GM04503 (cell line): ENCODE measurements at regions not wholly inside any gene's neighbourhood (a gene's known extent, or its start where the extent isn't known, plus 50 kb on each side); places are given as distances from the start of the nearest gene placed in this dataset.

ENCODE experiments used
- DNase-seq: peaks from one replicate; pipeline ENCODE4 v3.0.0-alpha.2; 2012; ENCODE audit warnings: low read depth

DNA sequence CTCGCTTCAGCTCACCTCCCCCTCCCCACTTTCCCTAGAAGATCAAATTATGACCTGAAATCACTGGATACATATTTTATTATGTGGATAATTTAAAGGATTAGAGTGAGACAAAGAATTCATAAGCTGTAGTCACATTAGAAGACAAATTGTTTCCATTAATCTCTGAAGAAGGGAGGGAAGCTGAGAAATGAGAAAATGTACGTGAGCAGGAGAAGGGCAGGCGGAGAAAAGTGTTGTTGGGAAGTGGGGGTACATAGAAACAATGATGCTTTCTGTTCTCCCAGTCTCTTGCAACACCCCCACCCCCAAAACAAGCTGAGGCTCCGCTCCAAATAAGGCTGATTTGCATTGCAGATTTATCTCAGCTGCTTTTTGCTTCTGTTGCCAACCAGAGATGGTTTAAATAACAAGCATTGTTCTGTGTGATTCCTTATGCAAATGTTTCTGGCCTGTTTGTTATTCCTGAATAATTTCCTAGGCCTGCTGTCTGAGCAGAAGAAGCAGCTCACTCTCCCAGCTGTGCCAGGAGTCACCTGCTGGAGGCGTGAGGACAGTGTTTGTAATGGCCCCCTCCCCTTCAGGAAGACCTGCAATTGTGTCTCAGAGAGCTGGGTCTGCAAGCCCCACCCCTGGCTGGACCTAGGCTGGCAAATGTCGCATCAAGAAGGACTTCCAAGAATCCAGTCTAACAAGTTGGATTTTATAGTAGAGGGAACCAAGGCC lies 121.8 kb upstream of the TNR start:
- DNase-seq = no peak

GRCh38 chr1:175864625-175865024 lies 121.2 kb upstream of the TNR start:
- DNase-seq = no peak

GRCh38 chr1:175864183-175864582 lies 120.8 kb upstream of the TNR start:
- DNase-seq = no peak

DNA sequence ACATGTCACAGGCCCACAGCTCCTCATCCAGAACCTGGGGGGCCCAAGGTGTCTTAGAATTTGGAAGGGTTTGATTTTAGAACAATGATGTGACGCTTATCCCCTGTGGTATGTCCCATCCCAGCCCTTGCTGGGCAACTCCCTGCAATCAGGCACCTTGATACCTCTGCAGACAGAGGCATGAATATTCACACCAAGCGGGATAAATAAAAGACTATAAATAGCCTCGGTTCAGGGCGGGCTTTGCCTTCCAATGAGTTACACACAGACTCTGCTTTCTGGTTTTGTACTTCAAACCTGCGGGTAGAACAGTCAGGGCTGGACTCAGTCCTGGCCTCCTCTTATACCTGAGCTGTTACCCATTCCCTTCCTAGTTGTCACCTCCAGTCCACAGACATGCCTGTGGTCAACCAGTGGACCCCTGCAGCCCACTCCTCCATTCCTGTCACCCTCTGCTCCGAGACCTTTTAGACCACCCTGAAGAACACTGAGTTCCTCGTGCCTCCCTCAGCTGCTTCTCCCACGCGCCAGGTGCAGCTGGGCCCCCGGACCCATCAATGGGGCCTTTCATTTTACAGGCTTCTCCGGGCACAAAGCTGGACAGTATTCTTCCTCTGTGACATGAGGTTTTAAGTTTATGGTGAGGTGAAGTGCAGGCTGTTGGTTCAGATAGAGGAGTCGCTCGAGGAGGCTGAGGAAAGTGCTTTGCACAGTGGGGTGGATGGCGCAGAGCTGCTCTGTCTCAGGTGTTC lies 120.1 kb upstream of the TNR start:
- DNase-seq = no peak

- DNase-seq = no peak
Measured at GRCh38 chr1:175862408-175862807, 119.0 kb upstream of the TNR start.

DNA sequence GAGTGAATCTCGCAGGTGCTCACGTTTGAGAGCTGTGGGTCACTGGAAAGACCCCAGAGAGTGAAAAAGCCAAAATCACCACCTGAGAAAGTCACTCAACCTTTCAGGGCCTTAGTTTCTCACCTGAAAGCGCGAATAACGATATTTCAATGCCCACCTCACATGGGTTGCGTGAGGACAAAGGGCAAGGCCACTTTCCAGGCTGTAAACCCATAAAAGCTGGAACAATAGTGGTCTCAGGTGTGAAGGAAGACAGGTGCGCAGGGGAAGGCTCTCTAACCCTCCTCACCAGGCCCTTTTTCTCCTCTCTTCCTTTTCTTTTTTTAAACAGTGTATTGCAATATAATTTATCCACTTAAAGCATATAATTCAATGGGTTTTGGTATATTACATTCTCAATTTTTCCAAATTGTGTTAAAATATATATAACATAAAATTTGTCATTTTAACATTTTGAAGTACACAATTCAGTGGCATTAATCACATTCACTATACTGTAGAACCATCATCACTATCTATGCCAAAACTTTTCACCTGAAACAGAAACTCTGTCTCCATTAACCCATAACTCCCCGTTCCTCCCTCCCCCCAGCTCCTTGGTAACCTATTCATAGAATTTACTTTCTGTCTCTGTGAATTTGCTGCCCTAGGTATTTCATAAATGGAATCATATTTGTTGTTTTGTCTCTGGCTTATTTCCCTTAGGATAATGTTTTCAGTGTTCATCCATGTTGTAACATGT lies 118.4 kb upstream of the TNR start:
- no peak for DNase-seq

GRCh38 chr1:175857756-175858155 lies 114.4 kb upstream of the TNR start:
- DNase-seq = no peak

- DNase-seq = no peak
Measured at GRCh38 chr1:175853681-175854080, 110.3 kb upstream of the TNR start.

- DNase-seq = no peak
Measured at GRCh38 chr1:175851749-175852148, 108.4 kb upstream of the TNR start.

DNA sequence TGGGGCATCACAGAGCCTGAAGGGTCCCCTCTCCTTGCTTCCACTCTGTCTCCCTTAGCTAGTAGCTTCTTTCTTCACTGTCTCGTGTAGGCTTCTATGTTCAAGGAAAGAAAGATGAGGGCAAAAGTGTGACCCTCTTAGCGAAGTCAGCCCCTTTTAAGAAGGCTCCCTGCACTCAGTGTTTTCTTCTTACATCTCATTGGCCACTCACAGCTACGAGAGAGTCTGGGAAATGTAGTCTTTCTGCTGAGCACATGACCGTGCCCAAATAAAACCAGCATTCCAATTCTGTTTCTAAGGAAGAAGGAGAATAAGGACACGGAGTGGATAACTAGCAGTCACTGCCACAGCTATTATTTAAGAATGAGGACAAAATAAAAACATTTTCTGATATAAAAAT lies 104.9 kb upstream of the TNR start:
- DNase-seq = no peak

DNA sequence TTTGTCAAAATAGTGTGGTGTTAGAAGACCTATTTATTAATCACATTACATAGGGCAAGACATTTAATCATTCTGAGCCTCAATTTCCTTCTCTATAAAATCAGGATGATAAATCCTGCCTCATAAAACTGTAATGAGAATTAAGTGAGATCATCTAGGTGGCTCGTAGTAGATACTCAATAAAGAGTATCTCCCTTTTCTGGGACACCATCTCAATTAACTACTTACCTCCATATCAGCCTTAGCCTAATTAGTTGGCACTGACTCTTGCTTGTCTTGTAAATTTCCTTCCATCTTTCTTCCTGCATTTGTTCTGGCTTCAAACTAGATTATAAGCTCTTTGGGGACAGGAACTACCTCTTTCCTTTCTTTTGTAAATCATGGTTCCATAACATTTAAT lies 102.6 kb upstream of the TNR start:
- DNase-seq = no peak

- no peak for DNase-seq
Measured at GRCh38 chr1:175845338-175845737, 101.9 kb upstream of the TNR start.

DNA sequence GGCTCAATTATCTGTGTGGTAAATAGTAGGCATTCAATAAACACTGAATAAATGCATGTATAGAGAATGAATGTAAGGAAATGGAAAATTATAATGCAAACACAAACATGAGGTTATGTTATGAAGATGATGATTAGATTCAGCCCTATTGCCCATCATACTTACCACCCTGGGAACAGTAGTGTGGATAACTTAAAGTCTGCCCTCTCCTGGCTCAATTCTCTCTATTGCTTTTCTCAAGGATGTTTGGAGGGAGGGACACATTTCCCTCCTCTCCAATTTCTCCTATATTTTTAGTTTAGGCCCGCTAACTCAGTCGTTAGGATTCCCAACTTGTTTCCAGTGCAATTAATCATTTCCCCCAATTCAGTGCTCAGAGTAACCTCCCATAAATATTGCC lies 101.5 kb upstream of the TNR start:
- no peak for DNase-seq

DNA sequence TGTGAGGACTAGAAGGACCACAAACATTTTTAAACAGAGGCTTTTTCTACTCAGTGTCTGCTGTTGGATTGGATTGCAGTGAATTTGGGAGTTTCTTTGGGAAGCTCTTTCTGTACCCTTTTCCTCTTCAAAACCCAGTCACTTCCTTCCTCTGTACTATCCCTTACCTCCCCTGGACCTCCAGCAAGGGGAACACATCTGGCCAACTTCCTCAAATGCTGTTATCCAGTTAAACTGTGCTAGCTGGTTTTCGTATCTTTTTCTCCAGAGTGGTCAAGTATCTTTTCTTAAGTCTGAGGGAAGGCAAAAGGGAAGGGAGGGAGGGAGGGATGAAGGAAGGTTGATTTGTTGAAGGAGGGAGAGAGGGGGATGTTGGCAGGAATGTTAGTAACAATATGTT lies 99.2 kb upstream of the TNR start:
- DNase-seq = no peak

- no peak for DNase-seq
Measured at GRCh38 chr1:175841738-175842187, 98.4 kb upstream of the TNR start.

DNA sequence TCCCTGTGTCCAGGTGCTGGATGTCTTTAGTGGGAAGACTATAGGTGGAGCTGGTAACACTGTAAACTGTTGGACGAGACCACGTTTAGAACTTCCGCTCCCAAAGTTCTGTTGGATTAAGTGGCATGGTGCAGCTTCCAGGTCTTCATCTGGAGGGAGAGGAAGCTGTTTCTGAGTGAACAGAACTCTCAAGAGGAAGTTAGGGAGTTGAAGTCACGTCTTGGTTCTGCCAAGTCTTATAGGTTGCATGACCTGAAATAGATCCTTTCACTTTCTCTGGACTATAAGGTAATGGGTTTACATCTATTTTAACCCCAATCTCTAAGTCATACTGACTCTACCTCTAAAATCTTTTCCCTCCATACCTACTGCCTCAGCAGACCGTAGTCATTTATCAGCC lies 97.4 kb upstream of the TNR start:
- DNase-seq = no peak

- DNase-seq = no peak
Measured at GRCh38 chr1:175839779-175840669, 96.6 kb upstream of the TNR start.

DNA sequence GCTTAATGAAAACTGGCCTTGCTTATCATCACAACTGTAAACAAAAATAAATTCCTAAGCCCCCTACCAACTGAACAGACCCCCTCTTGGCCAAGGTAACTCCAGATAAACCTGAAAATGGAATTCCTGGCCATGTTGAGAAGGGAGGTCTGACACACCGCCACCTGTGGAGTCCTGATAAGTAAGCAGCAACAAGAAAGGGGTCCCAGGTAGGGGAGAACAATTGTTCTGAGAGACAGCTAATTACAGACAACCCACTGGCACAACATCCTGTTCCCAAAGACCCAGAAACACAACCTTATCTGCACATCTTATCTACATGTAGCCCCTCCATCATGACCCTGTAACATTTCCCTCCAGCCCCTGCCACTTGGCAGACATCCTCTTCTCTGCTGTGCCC lies 91.2 kb upstream of the TNR start:
- DNase-seq = no peak

GRCh38 chr1:175833951-175834350 lies 90.6 kb upstream of the TNR start:
- DNase-seq = no peak

GRCh38 chr1:175833502-175833901 lies 90.1 kb upstream of the TNR start:
- no peak for DNase-seq

- no peak for DNase-seq
Measured at GRCh38 chr1:175830500-175830899, 87.1 kb upstream of the TNR start.

DNA sequence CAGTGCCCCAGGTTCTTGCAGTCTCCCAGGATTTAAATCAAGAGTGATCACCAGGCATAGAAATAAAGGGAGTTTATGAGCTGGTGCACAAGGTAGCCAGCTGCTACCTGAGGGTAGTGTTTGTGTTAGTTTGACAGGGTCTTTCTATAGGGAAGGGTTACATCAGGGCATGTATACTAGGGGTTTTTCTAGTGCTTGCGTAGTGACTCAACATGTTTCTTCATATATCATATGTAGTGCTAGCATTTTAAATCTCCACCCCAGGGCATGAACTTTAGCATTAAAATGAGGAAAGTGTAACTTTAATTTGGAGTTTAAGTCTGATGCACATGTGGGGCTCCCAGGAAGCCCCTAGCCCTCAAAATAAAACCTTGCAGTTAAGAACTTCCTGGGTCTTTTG lies 86.5 kb upstream of the TNR start:
- DNase-seq = no peak
